SKM-1 (cell line): ENCODE measurements at regions not wholly inside any gene's neighbourhood (a gene's known extent, or its start where the extent isn't known, plus 50 kb on each side); places are given as distances from the start of the nearest gene placed in this dataset.

Source experiments
- DNase-seq: peaks from one replicate; lab custom pipeline; 2025; ENCODE audit not compliant: unreplicated experiment; lab: John Stamatoyannopoulos, UW

GRCh38 chr6:1096967-1097765, 214.7 kb upstream of the FOXQ1 start:
- DNase-seq = no peak

- no peak for DNase-seq
These were observed 217.6 kb upstream of the FOXQ1 start for GRCh38 chr6:1094306-1094705.

GRCh38 chr6:1091900-1092299, 220.0 kb upstream of the FOXQ1 start:
- no peak for DNase-seq

GRCh38 chr6:1089859-1090258, 222.0 kb upstream of the FOXQ1 start:
- no peak for DNase-seq

GRCh38 chr6:1088492-1089001, 223.4 kb upstream of the FOXQ1 start:
- no peak for DNase-seq

GRCh38 chr6:1087154-1087843, 224.6 kb upstream of the FOXQ1 start:
- no peak for DNase-seq

- no peak for DNase-seq
These were observed 225.3 kb upstream of the FOXQ1 start for GRCh38 chr6:1086446-1087153.

GRCh38 chr6:1082285-1082935, 229.5 kb upstream of the FOXQ1 start:
- DNase-seq = no peak

- no peak for DNase-seq
These were observed 230.2 kb upstream of the FOXQ1 start for GRCh38 chr6:1081551-1082284.

- DNase-seq = no peak
These were observed 231.2 kb upstream of the FOXQ1 start for GRCh38 chr6:1080453-1081337.

- no peak for DNase-seq
These were observed 232.4 kb upstream of the FOXQ1 start for GRCh38 chr6:1079525-1079924.

GRCh38 chr6:1077478-1078416, 234.2 kb upstream of the FOXQ1 start:
- DNase-seq = no peak

- DNase-seq = no peak
These were observed 235.1 kb upstream of the FOXQ1 start for GRCh38 chr6:1076531-1077459.

- no peak for DNase-seq
These were observed 236.0 kb upstream of the FOXQ1 start for GRCh38 chr6:1075880-1076279.

GRCh38 chr6:1075444-1075843, 236.5 kb upstream of the FOXQ1 start:
- DNase-seq = no peak

GRCh38 chr6:1070085-1070521, 241.8 kb upstream of the FOXQ1 start:
- DNase-seq = no peak

- DNase-seq = no peak
These were observed 243.0 kb upstream of the FOXQ1 start for GRCh38 chr6:1068905-1069304.
